ENCODE measurements at regions not wholly inside any gene's neighbourhood (a gene's known extent, or its start where the extent isn't known, plus 50 kb on each side); places are given as distances from the start of the nearest gene placed in this dataset.

DNA sequence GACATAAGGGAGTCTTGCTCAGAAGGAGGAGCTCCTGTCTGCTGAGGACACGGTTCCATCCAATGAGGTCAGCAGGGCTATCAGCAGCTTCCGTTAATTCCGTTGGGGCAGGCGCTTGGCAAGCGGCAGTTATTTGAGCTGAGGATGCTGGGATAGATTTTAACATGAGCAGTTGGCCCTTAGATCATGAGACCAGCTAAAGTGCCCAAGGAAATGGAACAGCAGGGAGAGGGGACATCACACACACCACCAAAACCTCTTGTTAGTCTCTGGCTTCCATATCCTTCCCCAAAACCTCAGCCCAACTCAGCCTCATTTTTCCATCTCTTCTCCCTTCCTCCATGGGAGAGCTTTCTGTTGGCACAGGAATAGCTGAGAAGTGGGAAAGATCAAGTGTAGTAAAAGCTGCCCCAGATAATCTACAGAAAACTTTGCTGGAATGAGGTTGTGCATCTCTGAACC lies 138.7 kb upstream of the PZP start:
- ChIA-PET POLR2A (no interaction called here), RAD21 (ENCODE audit: unreplicated experiment) (interaction anchor here (1.0 to 2.4 kb wide), 3 partner anchors 15 to 18 kb away, joined by 3 to 9 read pairs (median 7); no protein-coding TSS in a partner anchor), SMC1A (ENCODE audit: uncharacterized antibody, unreplicated experiment) (interaction anchor here (1.1 to 1.7 kb wide), 4 partner anchors 9 to 17 kb away, joined by 3 to 7 read pairs (median 4); no protein-coding TSS in a partner anchor), CTCF (interaction anchor here (0.8 to 3.1 kb wide), 4 partner anchors 15 to 122 kb away, joined by 3 to 13 read pairs (median 4); no protein-coding TSS in a partner anchor)
- Histone ChIP-seq H3K27me3 (replicated peaks in 1 of 2; ENCODE audit: control insufficient read depth in 2 of 2, insufficient read depth in 2 of 2, low read length in 1 of 2) (no peaks in the 10 kb centered on the region), H3K4me1 (ENCODE audit: control insufficient read depth, insufficient read depth, low read length) (peaks cover 3% of the 10 kb centered on the region; the same call in 1 of the 2 replicates), H3K9me3 (replicated peaks; ENCODE audit: control insufficient read depth, insufficient read depth, low read length) (no peaks in the 10 kb centered on the region; the same call in 2 of the 3 replicates), H3K79me2 (ENCODE audit: control insufficient read depth, insufficient read depth, low read length) (no peaks in the 10 kb centered on the region), H3K27ac (ENCODE audit: control insufficient read depth, insufficient read depth) (no peak overlapping the region), H4K20me1 (ENCODE audit: control insufficient read depth, insufficient read depth) (no peaks in the 10 kb centered on the region), H2AFZ (ENCODE audit: control insufficient read depth, low read depth, low read length) (no peak overlapping the region), H3K4me3 (no peak overlapping the region), H3K36me3 (ENCODE audit: control insufficient read depth in 2 of 2, insufficient read depth in 2 of 2, low read length in 1 of 2) (no peaks in the 10 kb centered on the region), H3K4me2 (ENCODE audit: control insufficient read depth, insufficient read depth) (no peak overlapping the region), H3K9ac (ENCODE audit: control insufficient read depth, insufficient read depth, low read length) (no peak overlapping the region)
- BruUV-seq (replicated peaks) = no TSS peak
- no peak for ATAC-seq
- WGBS (ENCODE audit: insufficient coverage, insufficient replicate concordance, low lambda C conversion rate, missing lambda C conversion rate) = 79% methylated on average over 5 of the region's 5 CpGs
- no peak for DNase-seq (ENCODE audit: low read depth, low spot score)
- intact Hi-C loops (cut with micrococcal nuclease; ENCODE audit: unreplicated experiment) = no loop called here
- in situ Hi-C loops (cut with MboI) = no loop called here
- no peak for FAIRE-seq
- no peak for TF ChIP-seq ZBTB11 (CRISPR knock-in tag; IDR thresholded peaks at IDR 0.05)
- no peak for TF ChIP-seq KAT2A (conservative IDR thresholded peaks at IDR 0.05; ENCODE audit: control insufficient read depth, low read depth, low read length)
- TF ChIP-seq SMAD5 (IDR thresholded peaks at IDR 0.05; ENCODE audit: low read depth) = no peak
- TF ChIP-seq EZH2 (IDR thresholded peaks at IDR 0.05; ENCODE audit: borderline replicate concordance, control insufficient read depth, low read depth, low read length) = no peak
- no peak for TF ChIP-seq ATF3 (IDR thresholded peaks at IDR 0.05; ENCODE audit: borderline replicate concordance, extremely low read depth, low read depth, low read length)
- no peak for TF ChIP-seq SIX5 (IDR thresholded peaks at IDR 0.05; ENCODE audit: low read depth, low read length, severe bottlenecking)
- TF ChIP-seq HDAC2 (IDR thresholded peaks at IDR 0.05) = no peak
